ENCODE measurements at regions not wholly inside any gene's neighbourhood (a gene's known extent, or its start where the extent isn't known, plus 50 kb on each side); places are given as distances from the start of the nearest gene placed in this dataset.
A peak's percentile ranks its signal among the peaks of the same experiment; 100 is the strongest.

DNA sequence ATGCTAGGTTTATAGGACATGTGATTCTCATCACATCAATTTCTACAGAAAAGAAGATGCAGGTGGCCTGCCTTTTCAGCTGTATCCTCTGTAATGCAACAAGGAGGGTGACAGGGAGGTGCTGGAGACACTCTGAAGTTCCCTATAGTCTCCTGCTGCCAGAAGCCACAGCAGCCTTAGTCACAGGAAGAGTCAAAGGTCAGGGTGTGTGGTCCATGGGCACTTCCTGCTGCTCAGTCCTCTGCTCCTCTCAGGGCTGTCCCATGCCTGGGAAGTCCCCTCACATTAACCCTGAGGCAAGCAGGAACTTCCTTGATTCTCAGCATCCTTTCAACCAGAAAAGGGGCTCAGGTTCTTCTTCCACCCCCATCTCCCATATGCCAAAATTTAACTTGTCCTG, 144.8 kb upstream of the FOXA2 start:
- peak in 1 of 2 experiments; percentile 36 for DNase-seq (ENCODE audit: low read depth in 1 of 2, low spot score in 1 of 2)
- Histone ChIP-seq H3K4me1 (peaks cover 30% of the 10 kb centered on the region), H3K4me2 (0 out of 3 replicates have a peak overlapping the region, but pooled peaks have one; percentile 15), H3K9me3 (no peaks in the 10 kb centered on the region), H3K4me3 (no peak overlapping the region), H3K27ac (peak overlapping the region; percentile 34 to 70; a peak in 5 of 6 replicates)
- TF ChIP-seq, protein P1, sequence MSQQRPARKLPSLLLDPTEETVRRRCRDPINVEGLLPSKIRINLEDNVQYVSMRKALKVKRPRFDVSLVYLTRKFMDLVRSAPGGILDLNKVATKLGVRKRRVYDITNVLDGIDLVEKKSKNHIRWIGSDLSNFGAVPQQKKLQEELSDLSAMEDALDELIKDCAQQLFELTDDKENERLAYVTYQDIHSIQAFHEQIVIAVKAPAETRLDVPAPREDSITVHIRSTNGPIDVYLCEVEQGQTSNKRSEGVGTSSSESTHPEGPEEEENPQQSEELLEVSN (IDR thresholded peaks at IDR 0.05; ENCODE audit: borderline replicate concordance, low read depth) = no peak
- no peak for TF ChIP-seq BHLHE40 (IDR thresholded peaks at IDR 0.05; ENCODE audit: low read depth, low read length)
- no peak for TF ChIP-seq CBX8 (IDR thresholded peaks at IDR 0.05)
- TF ChIP-seq ZNF302 (CRISPR knock-in tag; IDR thresholded peaks at IDR 0.05) = no peak
- no peak for TF ChIP-seq HOXA7 (CRISPR knock-in tag; IDR thresholded peaks at IDR 0.05)
- TF ChIP-seq, protein P2, sequence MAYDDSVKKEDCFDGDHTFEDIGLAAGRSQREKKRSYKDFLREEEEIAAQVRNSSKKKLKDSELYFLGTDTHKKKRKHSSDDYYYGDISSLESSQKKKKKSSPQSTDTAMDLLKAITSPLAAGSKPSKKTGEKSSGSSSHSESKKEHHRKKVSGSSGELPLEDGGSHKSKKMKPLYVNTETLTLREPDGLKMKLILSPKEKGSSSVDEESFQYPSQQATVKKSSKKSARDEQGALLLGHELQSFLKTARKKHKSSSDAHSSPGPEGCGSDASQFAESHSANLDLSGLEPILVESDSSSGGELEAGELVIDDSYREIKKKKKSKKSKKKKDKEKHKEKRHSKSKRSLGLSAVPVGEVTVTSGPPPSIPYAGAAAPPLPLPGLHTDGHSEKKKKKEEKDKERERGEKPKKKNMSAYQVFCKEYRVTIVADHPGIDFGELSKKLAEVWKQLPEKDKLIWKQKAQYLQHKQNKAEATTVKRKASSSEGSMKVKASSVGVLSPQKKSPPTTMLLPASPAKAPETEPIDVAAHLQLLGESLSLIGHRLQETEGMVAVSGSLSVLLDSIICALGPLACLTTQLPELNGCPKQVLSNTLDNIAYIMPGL (CRISPR knock-in tag; IDR thresholded peaks at IDR 0.05; ENCODE audit: borderline replicate concordance) = no peak
- TF ChIP-seq, protein P3, sequence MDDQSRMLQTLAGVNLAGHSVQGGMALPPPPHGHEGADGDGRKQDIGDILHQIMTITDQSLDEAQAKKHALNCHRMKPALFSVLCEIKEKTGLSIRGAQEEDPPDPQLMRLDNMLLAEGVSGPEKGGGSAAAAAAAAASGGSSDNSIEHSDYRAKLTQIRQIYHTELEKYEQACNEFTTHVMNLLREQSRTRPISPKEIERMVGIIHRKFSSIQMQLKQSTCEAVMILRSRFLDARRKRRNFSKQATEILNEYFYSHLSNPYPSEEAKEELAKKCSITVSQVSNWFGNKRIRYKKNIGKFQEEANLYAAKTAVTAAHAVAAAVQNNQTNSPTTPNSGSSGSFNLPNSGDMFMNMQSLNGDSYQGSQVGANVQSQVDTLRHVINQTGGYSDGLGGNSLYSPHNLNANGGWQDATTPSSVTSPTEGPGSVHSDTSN (IDR thresholded peaks at IDR 0.05) = no peak
- TF ChIP-seq HEYL (CRISPR knock-in tag; IDR thresholded peaks at IDR 0.05) = no peak
- TF ChIP-seq TP53 (CRISPR knock-in tag; IDR thresholded peaks at IDR 0.05) = no peak
- TF ChIP-seq ZSCAN20 (CRISPR knock-in tag; IDR thresholded peaks at IDR 0.05) = no peak
- TF ChIP-seq, protein P4, sequence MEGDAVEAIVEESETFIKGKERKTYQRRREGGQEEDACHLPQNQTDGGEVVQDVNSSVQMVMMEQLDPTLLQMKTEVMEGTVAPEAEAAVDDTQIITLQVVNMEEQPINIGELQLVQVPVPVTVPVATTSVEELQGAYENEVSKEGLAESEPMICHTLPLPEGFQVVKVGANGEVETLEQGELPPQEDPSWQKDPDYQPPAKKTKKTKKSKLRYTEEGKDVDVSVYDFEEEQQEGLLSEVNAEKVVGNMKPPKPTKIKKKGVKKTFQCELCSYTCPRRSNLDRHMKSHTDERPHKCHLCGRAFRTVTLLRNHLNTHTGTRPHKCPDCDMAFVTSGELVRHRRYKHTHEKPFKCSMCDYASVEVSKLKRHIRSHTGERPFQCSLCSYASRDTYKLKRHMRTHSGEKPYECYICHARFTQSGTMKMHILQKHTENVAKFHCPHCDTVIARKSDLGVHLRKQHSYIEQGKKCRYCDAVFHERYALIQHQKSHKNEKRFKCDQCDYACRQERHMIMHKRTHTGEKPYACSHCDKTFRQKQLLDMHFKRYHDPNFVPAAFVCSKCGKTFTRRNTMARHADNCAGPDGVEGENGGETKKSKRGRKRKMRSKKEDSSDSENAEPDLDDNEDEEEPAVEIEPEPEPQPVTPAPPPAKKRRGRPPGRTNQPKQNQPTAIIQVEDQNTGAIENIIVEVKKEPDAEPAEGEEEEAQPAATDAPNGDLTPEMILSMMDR (IDR thresholded peaks at IDR 0.05) = no peak
- TF ChIP-seq FOSL2 (IDR thresholded peaks at IDR 0.05) = no peak
- TF ChIP-seq FOSL2 (CRISPR knock-in tag; IDR thresholded peaks at IDR 0.05) = no peak
- TF ChIP-seq POLR2AphosphoS2 (conservative IDR thresholded peaks at IDR 0.05; ENCODE audit: low read length) = no peak
- TF ChIP-seq, protein P5, sequence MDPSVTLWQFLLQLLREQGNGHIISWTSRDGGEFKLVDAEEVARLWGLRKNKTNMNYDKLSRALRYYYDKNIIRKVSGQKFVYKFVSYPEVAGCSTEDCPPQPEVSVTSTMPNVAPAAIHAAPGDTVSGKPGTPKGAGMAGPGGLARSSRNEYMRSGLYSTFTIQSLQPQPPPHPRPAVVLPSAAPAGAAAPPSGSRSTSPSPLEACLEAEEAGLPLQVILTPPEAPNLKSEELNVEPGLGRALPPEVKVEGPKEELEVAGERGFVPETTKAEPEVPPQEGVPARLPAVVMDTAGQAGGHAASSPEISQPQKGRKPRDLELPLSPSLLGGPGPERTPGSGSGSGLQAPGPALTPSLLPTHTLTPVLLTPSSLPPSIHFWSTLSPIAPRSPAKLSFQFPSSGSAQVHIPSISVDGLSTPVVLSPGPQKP (IDR thresholded peaks at IDR 0.05; ENCODE audit: low read depth, low read length) = no peak
- TF ChIP-seq MAFK (IDR thresholded peaks at IDR 0.05; ENCODE audit: partially characterized antibody) = no peak
- TF ChIP-seq, protein P6, sequence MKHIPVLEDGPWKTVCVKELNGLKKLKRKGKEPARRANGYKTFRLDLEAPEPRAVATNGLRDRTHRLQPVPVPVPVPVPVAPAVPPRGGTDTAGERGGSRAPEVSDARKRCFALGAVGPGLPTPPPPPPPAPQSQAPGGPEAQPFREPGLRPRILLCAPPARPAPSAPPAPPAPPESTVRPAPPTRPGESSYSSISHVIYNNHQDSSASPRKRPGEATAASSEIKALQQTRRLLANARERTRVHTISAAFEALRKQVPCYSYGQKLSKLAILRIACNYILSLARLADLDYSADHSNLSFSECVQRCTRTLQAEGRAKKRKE (CRISPR knock-in tag; IDR thresholded peaks at IDR 0.05; ENCODE audit: low read depth) = no peak
- ATAC-seq = peak; percentile 55 to 57; a peak in 5 of 6 replicates
- ChIA-PET CTCF (interaction anchor here (0.9 to 2.9 kb wide), 4 partner anchors 11 to 39 kb away, joined by 3 to 15 read pairs (median 4); no protein-coding TSS in a partner anchor), POLR2A (no interaction called here)
- FAIRE-seq = no peak

DNA sequence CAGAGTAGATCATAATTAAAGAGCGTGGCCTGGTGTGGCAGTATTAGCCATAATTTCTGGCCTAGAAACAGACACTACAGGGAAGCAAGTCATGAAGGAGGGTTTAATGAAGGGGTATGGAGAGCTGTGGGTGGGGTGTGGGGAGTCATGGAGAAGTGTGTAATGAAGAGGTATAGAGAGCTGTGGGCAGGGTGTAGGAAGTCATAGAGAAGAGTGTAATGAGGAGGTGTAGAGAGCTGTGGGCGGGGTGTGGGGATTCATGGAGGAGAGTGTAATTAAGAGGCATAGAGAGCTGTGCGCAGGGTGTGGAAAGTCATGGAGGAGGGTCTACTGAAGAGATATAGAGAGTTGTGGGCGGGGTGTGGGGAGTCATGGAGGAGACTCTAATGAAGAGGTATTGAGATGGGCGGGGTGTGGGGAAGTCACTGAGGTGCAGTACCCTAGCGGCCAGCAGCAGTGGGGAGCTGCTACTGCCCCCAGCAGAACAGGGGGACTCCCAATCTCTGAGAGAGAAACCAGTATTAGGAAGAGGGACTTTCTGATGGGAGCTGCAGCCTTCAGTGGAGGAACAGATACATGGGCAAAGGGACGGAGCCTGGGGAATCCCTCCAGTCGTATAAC, 145.4 kb upstream of the FOXA2 start:
- POLR2A ChIA-PET = interaction anchor here (0.5 kb wide), 1 partner anchor 24 kb away, joined by 4 read pairs; no protein-coding TSS in a partner anchor
- H3K9me3 ChIP-seq = no peaks in the 10 kb centered on the region
- WGBS (ENCODE audit: missing lambda C conversion rate) = 86% methylated on average over 8 of the region's 8 CpGs
- no peak overlapping the region for H3K4me3 ChIP-seq
- no peak; a peak in 1 of 6 replicates for ATAC-seq
- CTCF ChIA-PET = interaction anchor here (0.9 to 2.9 kb wide), 7 partner anchors 12 to 472 kb away, joined by 3 to 15 read pairs (median 4); no protein-coding TSS in a partner anchor
- peak overlapping the region; percentile 34 to 70; a peak in 5 of 6 replicates for H3K27ac ChIP-seq
- no peak for FAIRE-seq
- DNase-seq (ENCODE audit: low read depth in 1 of 2, low spot score in 1 of 2) = no peak
- H3K4me1 ChIP-seq = peaks cover 26% of the 10 kb centered on the region
- no peak overlapping the region for H3K4me2 ChIP-seq
- TF ChIP-seq, protein P2 (CRISPR knock-in tag; IDR thresholded peaks at IDR 0.05; ENCODE audit: borderline replicate concordance) = no peak
- TF ChIP-seq CEBPB (IDR thresholded peaks at IDR 0.05) (no peak), BHLHE40 (IDR thresholded peaks at IDR 0.05; ENCODE audit: low read depth, low read length) (no peak), EHMT2 (IDR thresholded peaks at IDR 0.05; ENCODE audit: low read depth) (no peak), CBX8 (IDR thresholded peaks at IDR 0.05) (no peak), TP53 (CRISPR knock-in tag; IDR thresholded peaks at IDR 0.05) (no peak), FOSL2 (IDR thresholded peaks at IDR 0.05) (no peak), FOSL2 (CRISPR knock-in tag; IDR thresholded peaks at IDR 0.05) (no peak), JUNB (IDR thresholded peaks at IDR 0.05) (no peak), HOXA7 (CRISPR knock-in tag; IDR thresholded peaks at IDR 0.05) (no peak), ZFP36 (IDR thresholded peaks at IDR 0.05; ENCODE audit: borderline replicate concordance, partially characterized antibody) (no peak), MAFK (IDR thresholded peaks at IDR 0.05; ENCODE audit: partially characterized antibody) (no peak), PHF8 (IDR thresholded peaks at IDR 0.05; ENCODE audit: borderline replicate concordance, low read depth) (no peak)
- TF ChIP-seq, protein P4 (IDR thresholded peaks at IDR 0.05) = no peak
